Neural progenitor cell (in vitro differentiated cells): ENCODE measurements at regions not wholly inside any gene's neighbourhood (a gene's known extent, or its start where the extent isn't known, plus 50 kb on each side); places are given as distances from the start of the nearest gene placed in this dataset.
A peak's percentile ranks its signal among the peaks of the same experiment; 100 is the strongest.

Source experiments
- DNase-seq: peaks from one replicate; pipeline ENCODE4 v3.0.0-alpha.2; 2016; ENCODE audit warnings: low spot score
- H2AFZ ChIP-seq: fragments of 200-600 bp; sonication (generic); replicated peaks from 2 replicates; pipeline ENCODE4 v1.6.1; 2016; ENCODE audit warnings: antibody characterized with exemption
- H3F3A ChIP-seq: fragments of 200-600 bp; sonication (generic); 2 replicates; pipeline ENCODE4 v1.6.1; 2016; ENCODE audit warnings: antibody characterized with exemption, low read depth
- H3K27ac ChIP-seq: fragments of 200-600 bp; sonication (generic); 2 replicates; pipeline ENCODE4 v1.5.1; 2016; ENCODE audit warnings: mild to moderate bottlenecking
- H3K27me3 ChIP-seq: fragments of 200-600 bp; sonication (generic); 2 replicates; pipeline ENCODE4 v1.6.1; 2016; ENCODE audit warnings: mild to moderate bottlenecking, moderate library complexity
- H3K36me3 ChIP-seq: fragments of 200-600 bp; sonication (generic); 2 replicates; pipeline ENCODE4 v1.5.1; 2016
- H3K4me1 ChIP-seq: fragments of 200-600 bp; sonication (generic); 2 replicates; pipeline ENCODE4 v1.6.1; 2016; ENCODE audit warnings: mixed run types
- H3K4me2 ChIP-seq: fragments of 200-600 bp; sonication (generic); 2 replicates; pipeline ENCODE4 v1.6.1; 2016
- H3K4me3 ChIP-seq: fragments of 200-600 bp; sonication (generic); 2 replicates; pipeline ENCODE4 v1.5.1; 2016
- H3K79me2 ChIP-seq: fragments of 200-600 bp; sonication (generic); 2 replicates; pipeline ENCODE4 v1.6.1; 2016; ENCODE audit warnings: low read depth
- H3K9ac ChIP-seq: fragments of 200-600 bp; sonication (generic); 2 replicates; pipeline ENCODE4 v1.6.1; 2016
- H3K9me3 ChIP-seq: fragments of 200-600 bp; sonication (generic); 2 replicates; pipeline ENCODE4 v1.5.1; 2016; ENCODE audit warnings: low read depth
- H4K20me1 ChIP-seq: fragments of 200-600 bp; sonication (generic); 2 replicates; pipeline ENCODE4 v1.6.1; 2016; ENCODE audit warnings: low read depth
- H3K27ac Mint-ChIP-seq: 3 replicates; pipeline ENCODE4 v1.8.0; 2021; ENCODE audit warnings: mixed read lengths
- H3K27me3 Mint-ChIP-seq: 2 replicates; pipeline ENCODE4 v1.8.0; 2022; ENCODE audit warnings: low read depth, mild to moderate bottlenecking, inconsistent platforms, moderate library complexity, mixed read lengths; ENCODE audit not compliant: insufficient read depth
- H3K36me3 Mint-ChIP-seq: 3 replicates; pipeline ENCODE4 v1.8.0; 2021; ENCODE audit warnings: mixed read lengths
- H3K4me1 Mint-ChIP-seq: 3 replicates; pipeline ENCODE4 v1.8.0; 2021; ENCODE audit warnings: mixed read lengths
- H3K4me3 Mint-ChIP-seq: 3 replicates; pipeline ENCODE4 v1.8.0; 2021; ENCODE audit warnings: mild to moderate bottlenecking, moderate library complexity, mixed read lengths
- H3K9me3 Mint-ChIP-seq: 3 replicates; pipeline ENCODE4 v1.8.0; 2020; ENCODE audit warnings: mixed read lengths
- EZH2 ChIP-seq: fragments of 200-600 bp; sonication (generic); IDR thresholded peaks from 2 replicates; pipeline ENCODE4 v1.6.1; 2017; ENCODE audit warnings: antibody characterized with exemption, mild to moderate bottlenecking, moderate library complexity
- EZH2phosphoT487 ChIP-seq: fragments of 200-600 bp; sonication (generic); IDR thresholded peaks from 2 replicates; pipeline ENCODE4 v1.6.1; 2017; ENCODE audit warnings: antibody characterized with exemption
- TF ChIP-seq, protein P1 (sequence below): fragments of 200-600 bp; sonication (generic); IDR thresholded peaks from 2 replicates; pipeline ENCODE4 v1.5.1; 2017; ENCODE audit warnings: antibody characterized with exemption, mild to moderate bottlenecking

DNA sequence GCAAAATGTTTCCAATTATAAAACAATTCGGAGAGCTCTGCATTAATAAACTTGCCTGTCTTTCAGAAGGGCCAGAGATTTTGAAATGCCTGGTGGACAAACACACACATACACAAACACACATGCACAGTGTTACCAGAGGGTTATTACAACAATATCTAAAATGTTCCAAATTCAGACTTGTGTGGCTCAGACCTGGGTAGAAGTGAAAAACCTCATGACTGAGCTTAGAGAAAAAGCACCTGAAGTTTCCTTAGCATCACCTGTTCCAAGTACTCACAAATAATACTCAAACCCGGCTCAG lies 247.9 kb downstream of the FOXD2 start:
- H3K9ac ChIP-seq, result no peak overlapping the region
- no peak overlapping the region for H2AFZ ChIP-seq
- H3K9me3 ChIP-seq, result no peaks in the 10 kb centered on the region
- no peaks in the 10 kb centered on the region for H3K79me2 ChIP-seq
- H3K27ac ChIP-seq, result no peak overlapping the region
- H3K27ac Mint-ChIP-seq, result peak overlapping the region; percentile 10
- H4K20me1 ChIP-seq, result no peaks in the 10 kb centered on the region
- TF ChIP-seq EZH2 (no peak), EZH2phosphoT487 (no peak)
- TF ChIP-seq, protein P1, sequence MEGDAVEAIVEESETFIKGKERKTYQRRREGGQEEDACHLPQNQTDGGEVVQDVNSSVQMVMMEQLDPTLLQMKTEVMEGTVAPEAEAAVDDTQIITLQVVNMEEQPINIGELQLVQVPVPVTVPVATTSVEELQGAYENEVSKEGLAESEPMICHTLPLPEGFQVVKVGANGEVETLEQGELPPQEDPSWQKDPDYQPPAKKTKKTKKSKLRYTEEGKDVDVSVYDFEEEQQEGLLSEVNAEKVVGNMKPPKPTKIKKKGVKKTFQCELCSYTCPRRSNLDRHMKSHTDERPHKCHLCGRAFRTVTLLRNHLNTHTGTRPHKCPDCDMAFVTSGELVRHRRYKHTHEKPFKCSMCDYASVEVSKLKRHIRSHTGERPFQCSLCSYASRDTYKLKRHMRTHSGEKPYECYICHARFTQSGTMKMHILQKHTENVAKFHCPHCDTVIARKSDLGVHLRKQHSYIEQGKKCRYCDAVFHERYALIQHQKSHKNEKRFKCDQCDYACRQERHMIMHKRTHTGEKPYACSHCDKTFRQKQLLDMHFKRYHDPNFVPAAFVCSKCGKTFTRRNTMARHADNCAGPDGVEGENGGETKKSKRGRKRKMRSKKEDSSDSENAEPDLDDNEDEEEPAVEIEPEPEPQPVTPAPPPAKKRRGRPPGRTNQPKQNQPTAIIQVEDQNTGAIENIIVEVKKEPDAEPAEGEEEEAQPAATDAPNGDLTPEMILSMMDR, result no peak
- peaks cover 41% of the 10 kb centered on the region for H3F3A ChIP-seq
- H3K36me3 ChIP-seq, result no peaks in the 10 kb centered on the region
- no peak overlapping the region for H3K4me3 ChIP-seq
- H3K4me2 ChIP-seq, result peak overlapping the region; percentile 41
- no peaks in the 10 kb centered on the region for H3K36me3 Mint-ChIP-seq
- DNase-seq, result no peak
- H3K4me1 Mint-ChIP-seq, result peaks cover 42% of the 10 kb centered on the region
- H3K9me3 Mint-ChIP-seq, result no peaks in the 10 kb centered on the region
- peaks cover 64% of the 10 kb centered on the region for H3K4me1 ChIP-seq
- peaks cover 22% of the 10 kb centered on the region for H3K27me3 Mint-ChIP-seq
- H3K4me3 Mint-ChIP-seq, result no peak overlapping the region
- no peaks in the 10 kb centered on the region for H3K27me3 ChIP-seq

DNA sequence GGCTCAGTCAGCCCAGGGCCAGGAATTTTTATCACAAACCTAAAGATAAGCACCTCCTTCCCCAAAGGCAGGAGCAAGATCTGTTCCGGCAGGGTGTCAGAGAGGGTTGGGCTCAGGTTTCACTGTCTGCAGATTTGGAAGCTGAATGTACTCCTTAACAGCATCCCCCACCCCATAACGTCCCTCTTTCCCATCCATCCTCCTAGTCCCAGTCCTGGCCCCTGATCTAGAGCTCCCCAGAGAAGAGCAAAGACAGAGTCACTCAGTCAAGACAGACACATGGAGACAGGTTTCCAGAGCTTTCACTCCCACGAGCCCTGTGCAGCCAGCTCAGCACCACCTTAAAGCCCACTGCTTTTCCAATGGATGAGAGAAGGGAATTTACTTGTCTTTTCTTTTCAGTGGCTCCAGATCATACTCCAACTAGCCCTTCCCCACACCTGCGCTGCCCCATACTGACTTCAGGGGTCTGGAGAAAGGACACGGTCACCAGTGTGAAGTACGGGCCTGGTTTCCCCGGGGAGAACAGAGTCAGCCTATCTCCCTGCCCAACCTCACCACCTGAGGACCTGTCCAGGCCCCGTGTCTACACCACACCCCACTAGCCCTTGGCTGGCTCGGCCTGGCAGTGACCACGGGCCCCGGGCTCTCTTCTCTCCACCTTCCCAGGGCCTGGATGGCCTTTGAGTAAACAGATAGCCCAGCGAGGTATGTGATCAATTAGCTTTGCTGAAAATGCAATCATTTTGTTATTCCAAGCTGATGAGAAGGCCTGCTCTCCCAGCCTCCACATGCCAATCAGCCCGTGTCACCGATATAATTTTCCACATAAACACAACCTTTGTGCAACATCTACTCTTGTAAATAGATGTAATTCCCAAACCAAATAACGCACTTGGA lies 249.1 kb downstream of the FOXD2 start:
- Mint-ChIP-seq H3K9me3 (no peaks in the 10 kb centered on the region), H3K27ac (no peak overlapping the region), H3K36me3 (no peaks in the 10 kb centered on the region), H3K27me3 (peaks cover 24% of the 10 kb centered on the region), H3K4me1 (peaks cover 40% of the 10 kb centered on the region), H3K4me3 (no peak overlapping the region)
- Histone ChIP-seq H3K4me2 (peak overlapping the region; percentile 56), H3K4me1 (peaks cover 66% of the 10 kb centered on the region), H3K36me3 (no peaks in the 10 kb centered on the region), H3K79me2 (no peaks in the 10 kb centered on the region), H3K9me3 (no peaks in the 10 kb centered on the region), H3F3A (peaks cover 41% of the 10 kb centered on the region), H3K27me3 (no peaks in the 10 kb centered on the region), H2AFZ (peak overlapping the region; percentile 79), H3K9ac (no peak overlapping the region), H4K20me1 (no peaks in the 10 kb centered on the region), H3K4me3 (no peak overlapping the region), H3K27ac (peak overlapping the region; percentile 45)
- DNase-seq, result no peak
- TF ChIP-seq EZH2, result no peak
- TF ChIP-seq EZH2phosphoT487, result no peak
- TF ChIP-seq, protein P1, result no peak

DNA sequence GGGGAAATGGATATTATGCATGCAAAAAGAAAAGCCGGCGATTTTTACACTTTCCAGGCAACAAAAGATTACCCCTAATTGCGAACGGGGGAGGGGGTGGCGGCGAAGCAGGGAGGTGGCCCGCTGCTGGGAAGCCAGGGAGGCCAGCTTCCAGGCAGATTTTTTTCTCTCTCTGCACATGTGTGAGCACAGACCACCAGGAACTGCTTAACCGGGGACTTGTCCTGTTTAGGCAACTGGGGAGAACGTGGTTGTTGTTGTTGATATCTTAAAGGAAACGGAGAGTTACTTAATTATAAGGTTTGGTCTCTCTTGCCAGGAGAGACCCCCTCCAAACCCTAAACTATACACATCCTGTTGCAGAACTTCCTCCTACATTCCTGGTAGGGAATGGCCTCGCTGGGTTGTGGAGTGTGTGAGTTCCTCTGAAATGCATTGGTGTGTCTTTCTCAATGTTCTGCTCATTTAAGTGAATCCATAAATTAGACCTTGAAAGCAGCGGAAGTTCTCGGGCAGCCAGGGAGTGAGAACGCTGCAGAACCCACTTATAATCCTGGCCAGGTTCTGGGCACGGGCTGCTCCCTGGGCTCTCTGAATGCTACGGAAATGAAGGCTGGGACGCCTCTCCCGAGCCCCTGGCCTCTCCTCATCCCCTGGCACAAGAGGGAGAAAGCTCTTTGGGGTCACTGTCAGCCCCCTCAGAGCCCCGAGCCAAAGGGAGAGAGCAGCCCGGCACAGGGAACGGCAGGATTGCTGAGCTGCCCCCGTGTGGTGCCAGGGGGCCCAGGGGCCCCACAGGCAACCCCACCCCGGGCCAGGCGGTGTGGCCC lies 250.0 kb downstream of the FOXD2 start:
- H3K27me3 Mint-ChIP-seq, result peaks cover 20% of the 10 kb centered on the region
- no peak overlapping the region for H3K4me3 ChIP-seq
- TF ChIP-seq EZH2 (no peak), EZH2phosphoT487 (no peak)
- TF ChIP-seq, protein P1, result no peak

More for the DNA sequence above, 250.0 kb downstream of the FOXD2 start:
- no peaks in the 10 kb centered on the region for H3K79me2 ChIP-seq
- peak overlapping the region; percentile 79 for H2AFZ ChIP-seq
- no peaks in the 10 kb centered on the region for H3K36me3 ChIP-seq
- Mint-ChIP-seq H3K36me3 (no peaks in the 10 kb centered on the region), H3K4me3 (no peak overlapping the region), H3K9me3 (no peaks in the 10 kb centered on the region), H3K4me1 (peaks cover 40% of the 10 kb centered on the region), H3K27ac (no peak overlapping the region)
- no peak overlapping the region for H3K9ac ChIP-seq
- no peak overlapping the region for H3K27ac ChIP-seq
- no peak for DNase-seq
- H4K20me1 ChIP-seq, result no peaks in the 10 kb centered on the region
- no peaks in the 10 kb centered on the region for H3K9me3 ChIP-seq
- H3K4me1 ChIP-seq, result peaks cover 71% of the 10 kb centered on the region
- no peaks in the 10 kb centered on the region for H3K27me3 ChIP-seq
- peaks cover 45% of the 10 kb centered on the region for H3F3A ChIP-seq
- H3K4me2 ChIP-seq, result peak overlapping the region; percentile 43
